ENCODE measurements at regions not wholly inside any gene's neighbourhood (a gene's known extent, or its start where the extent isn't known, plus 50 kb on each side); places are given as distances from the start of the nearest gene placed in this dataset.
"Not testable (repeated sequence)": the region's sequence is repeated elsewhere in the genome, so short reads cannot be mapped to it uniquely, and the experiment has no call there.

DNA sequence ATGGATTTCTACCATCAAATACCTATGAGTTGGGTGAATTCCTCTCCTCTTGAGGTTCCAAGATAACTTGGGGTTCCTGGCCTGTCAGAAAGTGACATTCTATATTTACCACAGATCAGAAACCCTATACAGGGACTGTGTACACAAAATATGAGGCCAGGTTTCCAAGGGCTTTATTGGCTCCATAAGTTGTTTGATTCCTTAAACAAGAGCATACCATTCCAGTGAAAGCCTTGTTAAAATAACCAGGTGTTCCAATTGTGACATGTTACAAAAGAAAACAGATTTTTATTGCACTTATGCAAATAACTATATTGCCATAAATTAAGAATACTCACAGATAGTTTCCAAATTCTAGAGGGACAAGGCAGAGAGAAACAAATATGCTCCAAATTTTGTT is 188.9 kb downstream of the FASLG start:
- TF ChIP-seq, protein P1, sequence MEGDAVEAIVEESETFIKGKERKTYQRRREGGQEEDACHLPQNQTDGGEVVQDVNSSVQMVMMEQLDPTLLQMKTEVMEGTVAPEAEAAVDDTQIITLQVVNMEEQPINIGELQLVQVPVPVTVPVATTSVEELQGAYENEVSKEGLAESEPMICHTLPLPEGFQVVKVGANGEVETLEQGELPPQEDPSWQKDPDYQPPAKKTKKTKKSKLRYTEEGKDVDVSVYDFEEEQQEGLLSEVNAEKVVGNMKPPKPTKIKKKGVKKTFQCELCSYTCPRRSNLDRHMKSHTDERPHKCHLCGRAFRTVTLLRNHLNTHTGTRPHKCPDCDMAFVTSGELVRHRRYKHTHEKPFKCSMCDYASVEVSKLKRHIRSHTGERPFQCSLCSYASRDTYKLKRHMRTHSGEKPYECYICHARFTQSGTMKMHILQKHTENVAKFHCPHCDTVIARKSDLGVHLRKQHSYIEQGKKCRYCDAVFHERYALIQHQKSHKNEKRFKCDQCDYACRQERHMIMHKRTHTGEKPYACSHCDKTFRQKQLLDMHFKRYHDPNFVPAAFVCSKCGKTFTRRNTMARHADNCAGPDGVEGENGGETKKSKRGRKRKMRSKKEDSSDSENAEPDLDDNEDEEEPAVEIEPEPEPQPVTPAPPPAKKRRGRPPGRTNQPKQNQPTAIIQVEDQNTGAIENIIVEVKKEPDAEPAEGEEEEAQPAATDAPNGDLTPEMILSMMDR (IDR thresholded peaks at IDR 0.05; ENCODE audit: insufficient read depth, low read length) = not testable (repeated sequence)
- not testable (repeated sequence) for TF ChIP-seq SPI1 (IDR thresholded peaks at IDR 0.05; ENCODE audit: borderline replicate concordance, low read depth); POLR2AphosphoS5 (IDR thresholded peaks at IDR 0.05; ENCODE audit: low read depth)
- TF ChIP-seq, protein P2, sequence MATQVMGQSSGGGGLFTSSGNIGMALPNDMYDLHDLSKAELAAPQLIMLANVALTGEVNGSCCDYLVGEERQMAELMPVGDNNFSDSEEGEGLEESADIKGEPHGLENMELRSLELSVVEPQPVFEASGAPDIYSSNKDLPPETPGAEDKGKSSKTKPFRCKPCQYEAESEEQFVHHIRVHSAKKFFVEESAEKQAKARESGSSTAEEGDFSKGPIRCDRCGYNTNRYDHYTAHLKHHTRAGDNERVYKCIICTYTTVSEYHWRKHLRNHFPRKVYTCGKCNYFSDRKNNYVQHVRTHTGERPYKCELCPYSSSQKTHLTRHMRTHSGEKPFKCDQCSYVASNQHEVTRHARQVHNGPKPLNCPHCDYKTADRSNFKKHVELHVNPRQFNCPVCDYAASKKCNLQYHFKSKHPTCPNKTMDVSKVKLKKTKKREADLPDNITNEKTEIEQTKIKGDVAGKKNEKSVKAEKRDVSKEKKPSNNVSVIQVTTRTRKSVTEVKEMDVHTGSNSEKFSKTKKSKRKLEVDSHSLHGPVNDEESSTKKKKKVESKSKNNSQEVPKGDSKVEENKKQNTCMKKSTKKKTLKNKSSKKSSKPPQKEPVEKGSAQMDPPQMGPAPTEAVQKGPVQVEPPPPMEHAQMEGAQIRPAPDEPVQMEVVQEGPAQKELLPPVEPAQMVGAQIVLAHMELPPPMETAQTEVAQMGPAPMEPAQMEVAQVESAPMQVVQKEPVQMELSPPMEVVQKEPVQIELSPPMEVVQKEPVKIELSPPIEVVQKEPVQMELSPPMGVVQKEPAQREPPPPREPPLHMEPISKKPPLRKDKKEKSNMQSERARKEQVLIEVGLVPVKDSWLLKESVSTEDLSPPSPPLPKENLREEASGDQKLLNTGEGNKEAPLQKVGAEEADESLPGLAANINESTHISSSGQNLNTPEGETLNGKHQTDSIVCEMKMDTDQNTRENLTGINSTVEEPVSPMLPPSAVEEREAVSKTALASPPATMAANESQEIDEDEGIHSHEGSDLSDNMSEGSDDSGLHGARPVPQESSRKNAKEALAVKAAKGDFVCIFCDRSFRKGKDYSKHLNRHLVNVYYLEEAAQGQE (IDR thresholded peaks at IDR 0.05; ENCODE audit: insufficient replicate concordance, low read depth) = not testable (repeated sequence)
